GM23338 (cell line): ENCODE measurements at regions not wholly inside any gene's neighbourhood (a gene's known extent, or its start where the extent isn't known, plus 50 kb on each side); places are given as distances from the start of the nearest gene placed in this dataset.

Experiments used
- ATAC-seq: fragments of 200-7000 bp; cut with Tn5 transposase; 3 replicates; pipeline ENCODE4 v1.9.1; 2020
- DNase-seq: peaks from one replicate; pipeline ENCODE4 v3.0.0-alpha.2; 2015; ENCODE audit warnings: low spot score
- H2AFZ ChIP-seq: fragments of 200-600 bp; sonication (generic); 2 replicates; pipeline ENCODE4 v1.8.0; 2016; ENCODE audit warnings: antibody characterized with exemption, mild to moderate bottlenecking, moderate library complexity
- H3F3A ChIP-seq: fragments of 200-600 bp; sonication (generic); replicated peaks from 2 replicates; pipeline ENCODE4 v1.8.0; 2017; ENCODE audit warnings: antibody characterized with exemption, mixed run types, low read depth
- H3K27ac ChIP-seq: fragments of 200-600 bp; sonication (generic); 2 replicates; pipeline ENCODE4 v1.6.1; 2016; ENCODE audit warnings: low read depth
- H3K27me3 ChIP-seq: fragments of 200-600 bp; sonication (generic); 2 replicates; pipeline ENCODE4 v1.8.0; 2016; ENCODE audit warnings: mild to moderate bottlenecking, mixed run types, moderate library complexity; ENCODE audit not compliant: insufficient read depth
- H3K36me3 ChIP-seq: fragments of 200-600 bp; sonication (generic); 2 replicates; pipeline ENCODE4 v1.8.0; 2016; ENCODE audit warnings: mild to moderate bottlenecking; ENCODE audit not compliant: insufficient read depth
- H3K4me1 ChIP-seq: fragments of 200-600 bp; sonication (generic); 2 replicates; pipeline ENCODE4 v1.8.0; 2016; ENCODE audit warnings: mild to moderate bottlenecking, moderate library complexity; ENCODE audit not compliant: insufficient read depth
- H3K4me2 ChIP-seq: fragments of 200-600 bp; sonication (generic); 2 replicates; pipeline ENCODE4 v1.7.1; 2017; ENCODE audit warnings: mixed run types
- H3K4me3 ChIP-seq: fragments of 200-600 bp; sonication (generic); 2 replicates; pipeline ENCODE4 v1.6.1; 2016; ENCODE audit warnings: mixed run types
- H3K79me2 ChIP-seq: fragments of 200-600 bp; sonication (generic); replicated peaks from 2 replicates; pipeline ENCODE4 v1.8.0; 2017; ENCODE audit warnings: mild to moderate bottlenecking; ENCODE audit not compliant: insufficient read depth
- H3K9me2 ChIP-seq: fragments of 200-600 bp; sonication (generic); 2 replicates; pipeline ENCODE4 v1.8.0; 2017; ENCODE audit not compliant: insufficient read depth
- H4K20me1 ChIP-seq: fragments of 200-600 bp; sonication (generic); replicated peaks from 2 replicates; pipeline ENCODE4 v1.8.0; 2017; ENCODE audit warnings: mild to moderate bottlenecking; ENCODE audit not compliant: insufficient read depth
- H3K27ac Mint-ChIP-seq: 2 replicates; pipeline ENCODE4 v1.8.0; 2020; ENCODE audit warnings: inconsistent platforms, mild to moderate bottlenecking, moderate library complexity, mixed read lengths
- H3K27me3 Mint-ChIP-seq: 3 replicates; pipeline ENCODE4 v1.8.0; 2022; ENCODE audit warnings: low read depth, mild to moderate bottlenecking, moderate library complexity, mixed read lengths, inconsistent platforms; ENCODE audit not compliant: insufficient read depth, poor library complexity
- H3K36me3 Mint-ChIP-seq: 3 replicates; pipeline ENCODE4 v1.8.0; 2021; ENCODE audit warnings: low read depth, mild to moderate bottlenecking, inconsistent platforms, moderate library complexity, mixed read lengths
- H3K4me1 Mint-ChIP-seq: 3 replicates; pipeline ENCODE4 v1.8.0; 2020; ENCODE audit warnings: mild to moderate bottlenecking, inconsistent platforms, mixed read lengths
- H3K4me3 Mint-ChIP-seq: 3 replicates; pipeline ENCODE4 v1.8.0; 2021; ENCODE audit warnings: moderate library complexity, mild to moderate bottlenecking, inconsistent platforms, mixed read lengths
- H3K9me3 Mint-ChIP-seq: 3 replicates; pipeline ENCODE4 v1.8.0; 2020; ENCODE audit warnings: moderate library complexity, mild to moderate bottlenecking, inconsistent platforms, mixed read lengths
- CREB1 ChIP-seq: fragments of 250-450 bp; sonication (Bioruptor Pico); IDR thresholded peaks from 2 replicates; pipeline ENCODE4 v1.5.0; 2020; ENCODE audit warnings: low read depth, mild to moderate bottlenecking, moderate library complexity
- CTCF ChIP-seq, 2 experiments: fragments of 200-600 bp in 1 of 2; sonication (generic) in 1 of 2; conservative IDR thresholded peaks; 2 replicates each; pipeline versions ENCODE4 v1.5.1 to v1.6.1; 2016 to 2017; ENCODE audit warnings: antibody characterized with exemption in 2 of 2, low read depth in 2 of 2, mild to moderate bottlenecking in 2 of 2, moderate library complexity in 1 of 2
- ETS1 ChIP-seq: IDR thresholded peaks from 2 replicates; pipeline ENCODE4 v1.6.1; 2016; ENCODE audit warnings: antibody characterized with exemption
- ZNF462 ChIP-seq: fragments of 250-450 bp; sonication (Bioruptor Pico); IDR thresholded peaks from 2 replicates; pipeline ENCODE4 v1.5.0; 2020; ENCODE audit warnings: mild to moderate bottlenecking, moderate library complexity

- Mint-ChIP-seq H3K36me3 (no peaks in the 10 kb centered on the region), H3K27me3 (peaks cover 1% of the 10 kb centered on the region), H3K9me3 (no peaks in the 10 kb centered on the region), H3K4me1 (peaks cover 8% of the 10 kb centered on the region; the same call in 2 of the 3 replicates), H3K27ac (no peak overlapping the region), H3K4me3 (no peak overlapping the region)
- 0 out of 2 replicates have a peak, but pooled peaks cover 2% of the 10 kb centered on the region for H3K9me2 ChIP-seq
- no peak for ATAC-seq
- no peaks in the 10 kb centered on the region for H3K27me3 ChIP-seq
- no peaks in the 10 kb centered on the region for H3K36me3 ChIP-seq
- no peaks in the 10 kb centered on the region for H4K20me1 ChIP-seq
- no peaks in the 10 kb centered on the region for H3F3A ChIP-seq
- no peak overlapping the region for H3K4me2 ChIP-seq
- H3K79me2 ChIP-seq: no peaks in the 10 kb centered on the region
- H3K4me3 ChIP-seq: no peak overlapping the region
- DNase-seq: no peak
- H3K4me1 ChIP-seq: peaks cover 5% of the 10 kb centered on the region; the same call in 1 of the 2 replicates
- H2AFZ ChIP-seq: no peak overlapping the region
- no peak for TF ChIP-seq ZNF462 (CRISPR knock-in tag)
- no peak for TF ChIP-seq CTCF (conservative IDR thresholded peaks at IDR 0.05; ENCODE audit: low read depth in 2 of 2)
- no peak for TF ChIP-seq CREB1 (CRISPR knock-in tag)
- no peak overlapping the region for H3K27ac ChIP-seq
Measured at GRCh38 chr6:98241630-98242029, 592.7 kb upstream of the POU3F2 start.

- H3K4me3 Mint-ChIP-seq: no peak overlapping the region
- Histone ChIP-seq H3K4me1 (0 out of 2 replicates have a peak, but pooled peaks cover 5% of the 10 kb centered on the region), H3K27me3 (no peaks in the 10 kb centered on the region), H3K27ac (no peak overlapping the region), H3K4me2 (no peak overlapping the region), H3K4me3 (no peak overlapping the region), H3K79me2 (no peaks in the 10 kb centered on the region), H3K36me3 (no peaks in the 10 kb centered on the region), H3K9me2 (0 out of 2 replicates have a peak, but pooled peaks cover 3% of the 10 kb centered on the region), H3F3A (no peaks in the 10 kb centered on the region), H4K20me1 (no peaks in the 10 kb centered on the region; the same call in 1 of the 2 replicates), H2AFZ (no peak overlapping the region)
- DNase-seq: no peak
- H3K27me3 Mint-ChIP-seq: no peaks in the 10 kb centered on the region
- H3K9me3 Mint-ChIP-seq: no peaks in the 10 kb centered on the region
- no peak overlapping the region for H3K27ac Mint-ChIP-seq
- no peak for ATAC-seq
- H3K4me1 Mint-ChIP-seq: peaks cover 4% of the 10 kb centered on the region; the same call in 2 of the 3 replicates
- no peaks in the 10 kb centered on the region for H3K36me3 Mint-ChIP-seq
- TF ChIP-seq ETS1: no peak
Measured at GRCh38 chr6:98254624-98255023, 579.8 kb upstream of the POU3F2 start.
